Keratinocyte (primary cell): ENCODE measurements at regions not wholly inside any gene's neighbourhood (a gene's known extent, or its start where the extent isn't known, plus 50 kb on each side); places are given as distances from the start of the nearest gene placed in this dataset.

Source experiments
- DNase-seq: peaks from one replicate; pipeline ENCODE4 v3.0.0-alpha.2; 2011; ENCODE audit warnings: low read depth, missing footprints, low spot score
- FAIRE-seq: peaks from 2 replicates; lab custom pipeline; 2011; peaks lifted over from hg19 to GRCh38; lab: Jason Lieb, UNC
- H2AFZ ChIP-seq: 2 replicates; pipeline ENCODE4 v1.6.0; 2012; ENCODE audit warnings: low read length, control low read depth, inconsistent platforms; ENCODE audit not compliant: control insufficient read depth
- H3K27ac ChIP-seq: 2 replicates; pipeline ENCODE4 v1.5.1; 2011; ENCODE audit warnings: low read length; ENCODE audit not compliant: control insufficient read depth, insufficient read depth
- H3K27me3 ChIP-seq: 3 replicates; pipeline ENCODE4 v1.6.0; 2011; ENCODE audit warnings: low read length; ENCODE audit not compliant: control insufficient read depth, insufficient read depth; ENCODE audit errors: extremely low read depth
- H3K36me3 ChIP-seq, 2 experiments: 2 replicates in 1 of 2; 3 replicates in 1 of 2; pipeline ENCODE4 v1.5.1; 2011; ENCODE audit warnings: low read length in 2 of 2, mild to moderate bottlenecking in 1 of 2; ENCODE audit not compliant: control insufficient read depth in 2 of 2, insufficient read depth in 2 of 2; ENCODE audit errors: extremely low read depth in 1 of 2
- H3K4me1 ChIP-seq: 3 replicates; pipeline ENCODE4 v1.5.1; 2011; ENCODE audit warnings: low read length; ENCODE audit not compliant: control insufficient read depth, insufficient read depth; ENCODE audit errors: extremely low read depth
- H3K4me2 ChIP-seq: 3 replicates; pipeline ENCODE4 v1.6.0; 2011; ENCODE audit warnings: low read depth, low read length; ENCODE audit not compliant: control insufficient read depth, insufficient read depth; ENCODE audit errors: extremely low read depth
- H3K4me3 ChIP-seq, 3 experiments: fragments of 200-600 bp in 1 of 3; sonication (generic) in 1 of 3; 2 replicates in 2 of 3; 3 replicates in 1 of 3; pipeline ENCODE4 v1.5.1; 2011 to 2016; ENCODE audit warnings: low read length in 3 of 3, mild to moderate bottlenecking in 3 of 3, control low read depth in 2 of 3, inconsistent platforms in 1 of 3, low read depth in 1 of 3, mixed read lengths in 1 of 3, mixed run types in 1 of 3, moderate library complexity in 1 of 3; ENCODE audit not compliant: control insufficient read depth in 2 of 3, insufficient read depth in 2 of 3; ENCODE audit errors: extremely low read depth in 1 of 3
- H3K79me2 ChIP-seq: 2 replicates; pipeline ENCODE4 v1.6.0; 2012; ENCODE audit warnings: low read length; ENCODE audit not compliant: control insufficient read depth, insufficient read depth
- H3K9ac ChIP-seq: 3 replicates; pipeline ENCODE4 v1.6.0; 2011; ENCODE audit warnings: low read length; ENCODE audit not compliant: control insufficient read depth, insufficient read depth; ENCODE audit errors: extremely low read depth
- H3K9me1 ChIP-seq: 3 replicates; pipeline ENCODE4 v1.6.0; 2011; ENCODE audit warnings: low read length; ENCODE audit not compliant: control insufficient read depth, insufficient read depth; ENCODE audit errors: extremely low read depth
- H3K9me3 ChIP-seq: 2 replicates; pipeline ENCODE4 v1.5.1; 2012; ENCODE audit warnings: low read depth, low read length; ENCODE audit not compliant: control insufficient read depth
- H4K20me1 ChIP-seq: 3 replicates; pipeline ENCODE4 v1.6.0; 2011; ENCODE audit warnings: low read length; ENCODE audit not compliant: control insufficient read depth, insufficient read depth; ENCODE audit errors: extremely low read depth
- EZH2 ChIP-seq: IDR thresholded peaks from one replicate; pipeline ENCODE4 v1.6.1; 2012; ENCODE audit warnings: inconsistent platforms, mild to moderate bottlenecking, low read length, moderate library complexity
- dilution Hi-C: fragments of 300-500 bp; cut with MboI; formaldehyde crosslinking; loops from one replicate; pipeline ENCODE4 v1.7.0; 2020; ENCODE audit warnings: low sequenced_read_pairs; ENCODE audit not compliant: extremely low pct_ligation_motif_present
- TF ChIP-seq, protein P1 (sequence below), 3 experiments: IDR thresholded peaks in 1 of 3; conservative IDR thresholded peaks in 1 of 3; optimal IDR thresholded peaks in 1 of 3; 2 replicates in 2 of 3; 3 replicates in 1 of 3; pipeline versions ENCODE3 to v1.5.1; 2011; ENCODE audit warnings: low read length in 3 of 3, mild to moderate bottlenecking in 3 of 3, moderate library complexity in 2 of 3, control low read depth in 1 of 3, inconsistent platforms in 1 of 3; ENCODE audit not compliant: insufficient read depth in 2 of 3; ENCODE audit errors: extremely low read depth in 1 of 3

DNA sequence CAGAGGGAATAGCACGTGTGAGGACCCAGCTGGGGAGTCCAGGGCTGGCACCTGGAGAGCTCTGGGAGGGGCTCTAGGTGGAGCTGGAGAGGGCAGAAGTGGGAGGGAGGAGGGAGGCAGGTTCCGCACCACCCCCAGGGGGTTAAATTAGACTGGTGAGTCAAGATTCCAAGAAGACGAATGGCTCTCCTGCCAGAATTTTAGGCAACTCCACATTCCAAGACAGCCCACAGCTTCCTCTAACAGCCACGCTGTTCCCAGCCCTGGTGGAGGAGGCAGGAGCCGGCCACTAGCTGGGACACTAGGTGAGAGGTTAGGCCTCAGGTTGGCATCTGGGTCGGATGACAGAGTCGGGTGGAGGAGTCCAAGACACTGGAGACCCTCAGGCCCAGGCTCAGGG, 60.2 kb downstream of the TFAP2C start:
- no peak for FAIRE-seq
- peak overlapping the region; percentile 76 for H3K4me2 ChIP-seq
- peak; percentile 91 for DNase-seq
- peak overlapping the region; percentile 63 for H3K9ac ChIP-seq
- no peaks in the 10 kb centered on the region for H4K20me1 ChIP-seq
- dilution Hi-C loops: no loop called here
- H2AFZ ChIP-seq: peak overlapping the region; percentile 17
- H3K4me1 ChIP-seq: peaks cover 43% of the 10 kb centered on the region
- H3K36me3 ChIP-seq: no peaks in the 10 kb centered on the region
- no peak for TF ChIP-seq EZH2
- TF ChIP-seq, protein P1, sequence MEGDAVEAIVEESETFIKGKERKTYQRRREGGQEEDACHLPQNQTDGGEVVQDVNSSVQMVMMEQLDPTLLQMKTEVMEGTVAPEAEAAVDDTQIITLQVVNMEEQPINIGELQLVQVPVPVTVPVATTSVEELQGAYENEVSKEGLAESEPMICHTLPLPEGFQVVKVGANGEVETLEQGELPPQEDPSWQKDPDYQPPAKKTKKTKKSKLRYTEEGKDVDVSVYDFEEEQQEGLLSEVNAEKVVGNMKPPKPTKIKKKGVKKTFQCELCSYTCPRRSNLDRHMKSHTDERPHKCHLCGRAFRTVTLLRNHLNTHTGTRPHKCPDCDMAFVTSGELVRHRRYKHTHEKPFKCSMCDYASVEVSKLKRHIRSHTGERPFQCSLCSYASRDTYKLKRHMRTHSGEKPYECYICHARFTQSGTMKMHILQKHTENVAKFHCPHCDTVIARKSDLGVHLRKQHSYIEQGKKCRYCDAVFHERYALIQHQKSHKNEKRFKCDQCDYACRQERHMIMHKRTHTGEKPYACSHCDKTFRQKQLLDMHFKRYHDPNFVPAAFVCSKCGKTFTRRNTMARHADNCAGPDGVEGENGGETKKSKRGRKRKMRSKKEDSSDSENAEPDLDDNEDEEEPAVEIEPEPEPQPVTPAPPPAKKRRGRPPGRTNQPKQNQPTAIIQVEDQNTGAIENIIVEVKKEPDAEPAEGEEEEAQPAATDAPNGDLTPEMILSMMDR (optimal IDR thresholded peaks at IDR 0.05 in 1 of 3, IDR thresholded peaks at IDR 0.05 in 1 of 3, conservative IDR thresholded peaks at IDR 0.05 in 1 of 3; ENCODE audit: extremely low read depth in 1 of 3, insufficient read depth in 2 of 3, low read length in 3 of 3): no peak
- peak overlapping the region in 1 of 3 experiments; percentile 39 for H3K4me3 ChIP-seq
- no peaks in the 10 kb centered on the region for H3K27me3 ChIP-seq
- H3K79me2 ChIP-seq: no peaks in the 10 kb centered on the region
- no peaks in the 10 kb centered on the region for H3K9me1 ChIP-seq
- H3K9me3 ChIP-seq: no peaks in the 10 kb centered on the region
- H3K27ac ChIP-seq: peak overlapping the region; percentile 82

DNA sequence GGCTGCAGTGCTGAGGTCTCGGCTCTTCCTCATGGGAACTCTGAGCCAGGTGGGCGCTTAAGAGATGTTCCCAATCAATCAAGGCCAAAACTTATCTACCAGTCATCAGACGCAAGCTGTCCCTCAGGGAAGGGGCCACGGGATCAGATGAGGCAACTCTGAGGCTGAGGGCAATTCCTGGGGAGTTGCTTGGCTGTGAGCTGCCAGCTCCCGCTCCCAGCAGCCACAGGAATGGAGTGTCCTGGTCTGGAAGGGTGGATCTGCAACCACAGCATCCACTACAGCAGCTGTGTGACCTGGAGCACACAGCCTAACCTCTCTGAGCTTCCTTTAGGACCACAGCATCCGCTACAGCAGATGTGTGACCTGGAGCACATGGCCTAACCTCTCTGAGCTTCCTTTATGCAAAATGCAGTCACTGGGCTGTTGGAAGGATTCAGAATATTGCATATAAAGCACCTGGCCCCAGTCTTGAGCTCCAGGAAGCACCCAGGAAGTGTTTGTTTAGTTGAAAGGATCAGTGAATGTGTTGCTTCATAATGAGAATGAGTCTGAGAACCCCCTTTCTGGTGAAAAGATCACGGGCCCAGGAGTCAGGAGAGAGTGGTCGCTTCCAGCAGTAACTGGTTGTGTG, 60.9 kb downstream of the TFAP2C start:
- FAIRE-seq: peak; percentile 57
- H4K20me1 ChIP-seq: no peaks in the 10 kb centered on the region
- no peaks in the 10 kb centered on the region for H3K9me1 ChIP-seq
- peaks cover 43% of the 10 kb centered on the region for H3K4me1 ChIP-seq
- peak overlapping the region; percentile 76 for H3K4me2 ChIP-seq
- DNase-seq: peak; percentile 76
- H3K36me3 ChIP-seq: no peaks in the 10 kb centered on the region
- no peak overlapping the region for H2AFZ ChIP-seq
- peak overlapping the region; percentile 82 for H3K27ac ChIP-seq
- dilution Hi-C loops: no loop called here
- H3K79me2 ChIP-seq: no peaks in the 10 kb centered on the region
- TF ChIP-seq EZH2: no peak
- TF ChIP-seq, protein P1 (optimal IDR thresholded peaks at IDR 0.05 in 1 of 3, IDR thresholded peaks at IDR 0.05 in 1 of 3, conservative IDR thresholded peaks at IDR 0.05 in 1 of 3; ENCODE audit: extremely low read depth in 1 of 3, insufficient read depth in 2 of 3, low read length in 3 of 3): no peak
- H3K9me3 ChIP-seq: no peaks in the 10 kb centered on the region
- H3K27me3 ChIP-seq: no peaks in the 10 kb centered on the region
- peak overlapping the region; percentile 63 for H3K9ac ChIP-seq
- H3K4me3 ChIP-seq: peak overlapping the region in 1 of 3 experiments; percentile 39
